SK-N-SH (cell line): ENCODE measurements at regions not wholly inside any gene's neighbourhood (a gene's known extent, or its start where the extent isn't known, plus 50 kb on each side); places are given as distances from the start of the nearest gene placed in this dataset.

Experiments
- CTCF ChIP-seq: fragments of 200-600 bp; sonication (generic); IDR thresholded peaks from 2 replicates; pipeline ENCODE4 v1.6.1; 2017; ENCODE audit warnings: antibody characterized with exemption, mild to moderate bottlenecking, moderate library complexity
- EP300 ChIP-seq, 2 experiments: IDR thresholded peaks; 2 replicates each; pipeline versions ENCODE4 v1.4.0 to v1.6.1; 2012; ENCODE audit warnings: borderline replicate concordance in 1 of 2, low read depth in 1 of 2, low read length in 1 of 2
- EZH2phosphoT487 ChIP-seq: fragments of 200-600 bp; sonication (generic); IDR thresholded peaks from 2 replicates; pipeline ENCODE4 v1.6.1; 2017; ENCODE audit warnings: low read depth, mixed run types, mild to moderate bottlenecking, antibody characterized with exemption, moderate library complexity, borderline replicate concordance
- FOXJ3 ChIP-seq: sonication (generic); formaldehyde crosslinking; IDR thresholded peaks from 2 replicates; pipeline ENCODE4 v1.5.1; 2020; ENCODE audit warnings: mild to moderate bottlenecking, missing genetic modification reagents
- GABPA ChIP-seq: IDR thresholded peaks from 2 replicates; pipeline ENCODE4 v1.4.0; 2012; ENCODE audit warnings: low read depth, mild to moderate bottlenecking
- MXI1 ChIP-seq: IDR thresholded peaks from 2 replicates; pipeline ENCODE4 v1.6.1; 2012; ENCODE audit warnings: mild to moderate bottlenecking, low read depth, low read length, improper control_type of control experiment
- NFIC ChIP-seq: IDR thresholded peaks from 2 replicates; pipeline ENCODE4 v1.4.0; 2012; ENCODE audit warnings: borderline replicate concordance
- POLR2AphosphoS5 ChIP-seq: IDR thresholded peaks from 2 replicates; pipeline ENCODE4 v1.6.1; 2012; ENCODE audit warnings: low read depth, low read length
- RAD21 ChIP-seq: IDR thresholded peaks from 2 replicates; pipeline ENCODE4 v1.6.1; 2012; ENCODE audit warnings: mild to moderate bottlenecking, low read length
- REST ChIP-seq: IDR thresholded peaks from 2 replicates; pipeline ENCODE4 v1.6.1; 2012; ENCODE audit warnings: mild to moderate bottlenecking, low read depth, low read length, moderate library complexity
- TAF1 ChIP-seq: IDR thresholded peaks from 2 replicates; pipeline ENCODE4 v1.6.1; 2012; ENCODE audit warnings: low read depth, mild to moderate bottlenecking, low read length, moderate library complexity, borderline replicate concordance
- USF2 ChIP-seq: fragments of 150-350 bp; IDR thresholded peaks from 2 replicates; pipeline ENCODE4 v1.6.1; 2017; ENCODE audit warnings: antibody characterized with exemption, low read length, low read depth, borderline replicate concordance
- YY1 ChIP-seq: IDR thresholded peaks from 2 replicates; pipeline ENCODE4 v1.4.0; 2012; ENCODE audit warnings: low read depth, mild to moderate bottlenecking

GRCh38 chr14:86087377-86087776 is 557.4 kb downstream of the FLRT2 start:
- TF ChIP-seq POLR2AphosphoS5 (no peak), YY1 (no peak), USF2 (no peak), CTCF (no peak), TAF1 (no peak), MXI1 (no peak), GABPA (no peak), FOXJ3 (no peak), EP300 (IDR thresholded peaks at IDR 0.05; ENCODE audit: borderline replicate concordance in 1 of 2, low read depth in 1 of 2, low read length in 1 of 2) (no peak), REST (no peak), NFIC (no peak), EZH2phosphoT487 (no peak), RAD21 (no peak)
